ENCODE measurements at regions not wholly inside any gene's neighbourhood (a gene's known extent, or its start where the extent isn't known, plus 50 kb on each side); places are given as distances from the start of the nearest gene placed in this dataset.

GRCh38 chr11:80469871-80470270 is 1029.0 kb upstream of the TENM4 start:
- no peaks in the 10 kb centered on the region for H3K36me3 ChIP-seq (ENCODE audit: control insufficient read depth, insufficient read depth, low read length)
- ATAC-seq (no peak), DNase-seq (ENCODE audit: low read depth, low spot score) (no peak)
- no peak overlapping the region for H3K4me3 ChIP-seq (ENCODE audit: low read depth in 2 of 2, low read length in 2 of 2)
- no TSS peak for BruUV-seq (replicated peaks)
- CTCF ChIA-PET = no interaction called here
- in situ Hi-C loops (cut with HindIII; ENCODE audit: low pct_unique_long_range_greater_than_20kb, low sequenced_read_pairs) (no loop called here), intact Hi-C loops (cut with micrococcal nuclease; ENCODE audit: unreplicated experiment) (no loop called here)
- no peaks in the 10 kb centered on the region for H3K4me1 ChIP-seq (ENCODE audit: control insufficient read depth, insufficient read depth, low read length)
- TF ChIP-seq POLR2AphosphoS5 (IDR thresholded peaks at IDR 0.05; ENCODE audit: low read depth, low read length) (no peak), SIN3A (IDR thresholded peaks at IDR 0.05; ENCODE audit: borderline replicate concordance, insufficient read depth, low read depth, low read length) (no peak), REST (IDR thresholded peaks at IDR 0.05; ENCODE audit: insufficient read depth in 1 of 2, low read depth in 2 of 2, low read length in 1 of 2) (no peak), CTCF (IDR thresholded peaks at IDR 0.05) (no peak)
- POLR2A ChIA-PET = no interaction called here
- H3K27ac ChIP-seq (ENCODE audit: low read length) = no peak overlapping the region
- H3K27me3 ChIP-seq (ENCODE audit: control insufficient read depth, insufficient read depth, low read length) = no peaks in the 10 kb centered on the region
- no peaks in the 10 kb centered on the region for H3K9me3 ChIP-seq (ENCODE audit: control insufficient read depth, insufficient read depth, low read depth, low read length)

GRCh38 chr11:80466570-80466969 is 1025.7 kb upstream of the TENM4 start:
- ChIA-PET POLR2A (no interaction called here), CTCF (no interaction called here)
- DNase-seq (ENCODE audit: low read depth, low spot score) (no peak), ATAC-seq (no peak)
- no TSS peak for BruUV-seq (replicated peaks)
- no peak overlapping the region for H3K4me3 ChIP-seq (ENCODE audit: low read depth in 2 of 2, low read length in 2 of 2)
- H3K9me3 ChIP-seq (ENCODE audit: control insufficient read depth, insufficient read depth, low read depth, low read length) = no peaks in the 10 kb centered on the region; the same call in 1 of the 2 replicates
- no peaks in the 10 kb centered on the region for H3K4me1 ChIP-seq (ENCODE audit: control insufficient read depth, insufficient read depth, low read length)
- in situ Hi-C loops (cut with HindIII; ENCODE audit: low pct_unique_long_range_greater_than_20kb, low sequenced_read_pairs) (no loop called here), intact Hi-C loops (cut with micrococcal nuclease; ENCODE audit: unreplicated experiment) (no loop called here)
- H3K27ac ChIP-seq (ENCODE audit: low read length) = no peak overlapping the region
- TF ChIP-seq POLR2AphosphoS5 (IDR thresholded peaks at IDR 0.05; ENCODE audit: low read depth, low read length) = no peak
- TF ChIP-seq REST (IDR thresholded peaks at IDR 0.05; ENCODE audit: insufficient read depth in 1 of 2, low read depth in 2 of 2, low read length in 1 of 2) = no peak
- TF ChIP-seq CTCF (IDR thresholded peaks at IDR 0.05) = no peak
- TF ChIP-seq TCF7L2 (IDR thresholded peaks at IDR 0.05; ENCODE audit: low read depth, low read length) = no peak
- no peak for TF ChIP-seq SIN3A (IDR thresholded peaks at IDR 0.05; ENCODE audit: borderline replicate concordance, insufficient read depth, low read depth, low read length)
- no peaks in the 10 kb centered on the region for H3K36me3 ChIP-seq (ENCODE audit: control insufficient read depth, insufficient read depth, low read length)
- no peaks in the 10 kb centered on the region for H3K27me3 ChIP-seq (ENCODE audit: control insufficient read depth, insufficient read depth, low read length)

Data from Panc1 (cell line).